ENCODE measurements at regions not wholly inside any gene's neighbourhood (a gene's known extent, or its start where the extent isn't known, plus 50 kb on each side); places are given as distances from the start of the nearest gene placed in this dataset.

GRCh38 chr15:38662805-38663204, 98.2 kb upstream of the RASGRP1 start:
- TF ChIP-seq POLR2AphosphoS5 (IDR thresholded peaks at IDR 0.05) (no peak), EP300 (IDR thresholded peaks at IDR 0.05) (no peak), POLR2A (IDR thresholded peaks at IDR 0.05) (no peak)
- TF ChIP-seq, protein P1, sequence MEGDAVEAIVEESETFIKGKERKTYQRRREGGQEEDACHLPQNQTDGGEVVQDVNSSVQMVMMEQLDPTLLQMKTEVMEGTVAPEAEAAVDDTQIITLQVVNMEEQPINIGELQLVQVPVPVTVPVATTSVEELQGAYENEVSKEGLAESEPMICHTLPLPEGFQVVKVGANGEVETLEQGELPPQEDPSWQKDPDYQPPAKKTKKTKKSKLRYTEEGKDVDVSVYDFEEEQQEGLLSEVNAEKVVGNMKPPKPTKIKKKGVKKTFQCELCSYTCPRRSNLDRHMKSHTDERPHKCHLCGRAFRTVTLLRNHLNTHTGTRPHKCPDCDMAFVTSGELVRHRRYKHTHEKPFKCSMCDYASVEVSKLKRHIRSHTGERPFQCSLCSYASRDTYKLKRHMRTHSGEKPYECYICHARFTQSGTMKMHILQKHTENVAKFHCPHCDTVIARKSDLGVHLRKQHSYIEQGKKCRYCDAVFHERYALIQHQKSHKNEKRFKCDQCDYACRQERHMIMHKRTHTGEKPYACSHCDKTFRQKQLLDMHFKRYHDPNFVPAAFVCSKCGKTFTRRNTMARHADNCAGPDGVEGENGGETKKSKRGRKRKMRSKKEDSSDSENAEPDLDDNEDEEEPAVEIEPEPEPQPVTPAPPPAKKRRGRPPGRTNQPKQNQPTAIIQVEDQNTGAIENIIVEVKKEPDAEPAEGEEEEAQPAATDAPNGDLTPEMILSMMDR (IDR thresholded peaks at IDR 0.05) = no peak
